ENCODE measurements at regions not wholly inside any gene's neighbourhood (a gene's known extent, or its start where the extent isn't known, plus 50 kb on each side); places are given as distances from the start of the nearest gene placed in this dataset.

DNA sequence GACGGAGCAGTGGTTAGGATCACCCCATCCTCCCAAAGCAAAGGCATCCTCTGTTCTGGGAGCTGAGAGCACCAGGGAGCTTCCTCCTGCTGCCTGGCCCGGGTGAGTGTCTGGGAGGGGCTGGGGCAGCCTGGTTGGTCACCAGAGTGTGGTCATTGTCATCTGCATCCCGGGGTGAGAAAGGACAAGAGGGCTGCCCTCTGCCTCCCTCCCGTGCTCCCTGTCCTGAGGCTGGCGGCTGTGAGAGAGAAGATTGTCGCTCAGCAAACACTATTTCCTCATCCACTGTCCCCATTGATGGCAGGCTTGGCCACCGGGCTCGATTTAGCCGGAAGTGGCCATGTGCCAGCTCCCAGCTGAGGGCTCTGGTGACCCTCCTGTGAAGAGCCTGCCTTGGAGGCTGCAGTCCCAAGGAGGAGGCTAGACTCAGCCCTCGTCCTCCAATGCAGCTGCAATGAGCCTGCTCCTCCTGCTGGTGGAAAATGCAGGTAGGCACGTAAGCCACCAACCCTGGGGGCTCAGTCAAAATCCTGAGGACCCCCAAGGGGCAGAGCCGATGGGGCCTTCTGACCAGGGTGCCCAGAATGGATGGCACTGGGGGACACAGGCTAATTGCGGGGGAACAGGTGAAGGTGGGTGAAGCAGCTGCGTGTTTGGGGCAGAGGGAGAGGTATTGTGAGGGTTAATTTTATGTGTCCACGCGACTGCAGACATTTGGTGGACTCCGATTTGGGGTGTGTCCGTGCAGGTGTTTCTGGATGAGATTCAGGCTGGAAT, 155.7 kb downstream of the KIF26A start:
- TF ChIP-seq POLR2A (IDR thresholded peaks at IDR 0.05), result no peak
- TF ChIP-seq, protein P1, sequence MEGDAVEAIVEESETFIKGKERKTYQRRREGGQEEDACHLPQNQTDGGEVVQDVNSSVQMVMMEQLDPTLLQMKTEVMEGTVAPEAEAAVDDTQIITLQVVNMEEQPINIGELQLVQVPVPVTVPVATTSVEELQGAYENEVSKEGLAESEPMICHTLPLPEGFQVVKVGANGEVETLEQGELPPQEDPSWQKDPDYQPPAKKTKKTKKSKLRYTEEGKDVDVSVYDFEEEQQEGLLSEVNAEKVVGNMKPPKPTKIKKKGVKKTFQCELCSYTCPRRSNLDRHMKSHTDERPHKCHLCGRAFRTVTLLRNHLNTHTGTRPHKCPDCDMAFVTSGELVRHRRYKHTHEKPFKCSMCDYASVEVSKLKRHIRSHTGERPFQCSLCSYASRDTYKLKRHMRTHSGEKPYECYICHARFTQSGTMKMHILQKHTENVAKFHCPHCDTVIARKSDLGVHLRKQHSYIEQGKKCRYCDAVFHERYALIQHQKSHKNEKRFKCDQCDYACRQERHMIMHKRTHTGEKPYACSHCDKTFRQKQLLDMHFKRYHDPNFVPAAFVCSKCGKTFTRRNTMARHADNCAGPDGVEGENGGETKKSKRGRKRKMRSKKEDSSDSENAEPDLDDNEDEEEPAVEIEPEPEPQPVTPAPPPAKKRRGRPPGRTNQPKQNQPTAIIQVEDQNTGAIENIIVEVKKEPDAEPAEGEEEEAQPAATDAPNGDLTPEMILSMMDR (IDR thresholded peaks at IDR 0.05), result no peak
